HCT116 (cell line): ENCODE measurements at regions not wholly inside any gene's neighbourhood (a gene's known extent, or its start where the extent isn't known, plus 50 kb on each side); places are given as distances from the start of the nearest gene placed in this dataset.

Source experiments
- ATAC-seq: fragments of 200-7000 bp; cut with Tn5 transposase; 2 replicates; pipeline ENCODE4 v1.9.1; 2020; ENCODE audit warnings: mild to moderate bottlenecking, moderate library complexity
- BruUV-seq: library from RNA; stranded (reverse); fragments of 400-500 nt; replicated peaks from 2 replicates; lab custom pipeline; 2021; lab: Mats Ljungman, UMichigan
- CTCF ChIA-PET: fragments of 300-600 bp; sonication (Branson Sonifier 250); formaldehyde crosslinking; loops from one replicate; lab custom pipeline; 2021; ENCODE audit warnings: antibody characterized with exemption; lab: Charles Lee
- POLR2A ChIA-PET: fragments of 300-600, 350-600 bp; sonication (Branson Sonifier 250); formaldehyde crosslinking; loops from one replicate; lab custom pipeline; 2021; ENCODE audit warnings: antibody characterized with exemption; lab: Charles Lee
- RAD21 ChIA-PET, 2 experiments: fragments of 300-600 bp; sonication (Branson Sonifier 250); formaldehyde crosslinking; loops; one replicate each; lab custom pipeline; 2023; ENCODE audit warnings: low total read pairs in 2 of 2; ENCODE audit not compliant: uncharacterized antibody in 2 of 2, unreplicated experiment in 2 of 2, low non-redundant PET in 1 of 2; lab: Charles Lee
- DNase-seq: peaks from one replicate; pipeline ENCODE4 v3.0.0-alpha.2; 2010; ENCODE audit warnings: low read depth, low spot score
- H2AFZ ChIP-seq: fragments of 200-600 bp; shearing (Covaris generic), sonication (generic); 2 replicates; pipeline ENCODE4 v1.6.1; 2017; ENCODE audit warnings: low read depth, mixed run types, mixed read lengths, antibody characterized with exemption, low read length; ENCODE audit not compliant: poor library complexity, severe bottlenecking
- H3K27ac ChIP-seq: 2 replicates; pipeline ENCODE4 v1.5.1; 2012; ENCODE audit warnings: low read depth, low read length
- H3K27me3 ChIP-seq: fragments of 200-600 bp; sonication (generic); 2 replicates; pipeline ENCODE4 v1.6.1; 2016; ENCODE audit warnings: mixed run types, low read length, mixed read lengths; ENCODE audit not compliant: insufficient read depth
- H3K36me3 ChIP-seq, 2 experiments: fragments of 200-500 bp in 1 of 2; fragments of 200-600 bp in 1 of 2; sonication (Bioruptor generic) in 1 of 2; sonication (generic) in 1 of 2; 2 replicates each; pipeline versions ENCODE4 v1.5.1 to v1.6.1; 2014 to 2016; ENCODE audit warnings: low read length in 2 of 2, inconsistent platforms in 1 of 2, mixed read lengths in 1 of 2, mixed run types in 1 of 2; ENCODE audit not compliant: insufficient read depth in 2 of 2, control insufficient read depth in 1 of 2
- H3K4me1 ChIP-seq, 2 experiments: fragments of 200-600 bp in 1 of 2; sonication (generic) in 1 of 2; 2 replicates each; pipeline versions ENCODE4 v1.5.1 to v1.6.1; 2012 to 2017; ENCODE audit warnings: low read length in 2 of 2, inconsistent platforms in 1 of 2, mild to moderate bottlenecking in 1 of 2, mixed read lengths in 1 of 2, mixed run types in 1 of 2, moderate library complexity in 1 of 2; ENCODE audit not compliant: insufficient read depth in 2 of 2, control insufficient read depth in 1 of 2
- H3K4me2 ChIP-seq: fragments of 200-600 bp; sonication (generic); 2 replicates; pipeline ENCODE4 v1.6.1; 2017; ENCODE audit warnings: mixed run types, low read length, mixed read lengths
- H3K4me3 ChIP-seq, 2 experiments: fragments of 200-600 bp in 1 of 2; sonication (generic) in 1 of 2; replicated peaks in 1 of 2; 2 replicates each; pipeline ENCODE4 v1.5.1; 2011 to 2016; ENCODE audit warnings: low read length in 2 of 2, control low read depth in 1 of 2, low read depth in 1 of 2, mild to moderate bottlenecking in 1 of 2, mixed read lengths in 1 of 2, mixed run types in 1 of 2
- H3K79me2 ChIP-seq: fragments of 200-600 bp; sonication (generic); 2 replicates; pipeline ENCODE4 v1.6.1; 2017; ENCODE audit warnings: mild to moderate bottlenecking, mixed run types, low read length, moderate library complexity, mixed read lengths; ENCODE audit not compliant: insufficient read depth
- H3K9ac ChIP-seq: fragments of 200-600 bp; sonication (generic); 2 replicates; pipeline ENCODE4 v1.6.1; 2016; ENCODE audit warnings: low read length, mixed read lengths
- H3K9me2 ChIP-seq: fragments of 200-600 bp; sonication (generic), shearing (Covaris generic); 2 replicates; pipeline ENCODE4 v1.6.1; 2017; ENCODE audit warnings: mixed run types, mild to moderate bottlenecking, moderate library complexity; ENCODE audit not compliant: insufficient read depth
- H3K9me3 ChIP-seq, 2 experiments: fragments of 200-500 bp in 1 of 2; fragments of 200-600 bp in 1 of 2; sonication (Bioruptor generic) in 1 of 2; sonication (generic) in 1 of 2; 2 replicates each; pipeline ENCODE4 v1.6.1; 2014 to 2017; ENCODE audit warnings: low read length in 2 of 2, mixed read lengths in 2 of 2, inconsistent platforms in 1 of 2, low read depth in 1 of 2, mild to moderate bottlenecking in 1 of 2, mixed run types in 1 of 2, moderate library complexity in 1 of 2; ENCODE audit not compliant: control insufficient read depth in 1 of 2, insufficient read depth in 1 of 2
- H4K20me1 ChIP-seq: fragments of 200-600 bp; sonication (generic), shearing (Covaris generic); 2 replicates; pipeline ENCODE4 v1.6.1; 2017; ENCODE audit warnings: mixed run types, mild to moderate bottlenecking, moderate library complexity; ENCODE audit not compliant: insufficient read depth
- CBX3 ChIP-seq: IDR thresholded peaks from 2 replicates; pipeline ENCODE4 v1.6.1; 2012; ENCODE audit warnings: low read depth
- EZH2 ChIP-seq: fragments of 200-600 bp; sonication (generic); IDR thresholded peaks from 2 replicates; pipeline ENCODE4 v1.6.1; 2017; ENCODE audit warnings: antibody characterized with exemption, mixed run types
- JUND ChIP-seq: IDR thresholded peaks from 2 replicates; pipeline ENCODE4 v1.6.1; 2012
- POLR2AphosphoS5 ChIP-seq: IDR thresholded peaks from 2 replicates; pipeline ENCODE4 v1.6.1; 2011; ENCODE audit warnings: mild to moderate bottlenecking, low read depth, low read length, moderate library complexity
- RAD21 ChIP-seq: IDR thresholded peaks from 2 replicates; pipeline ENCODE4 v1.6.1; 2012; ENCODE audit warnings: low read depth, mild to moderate bottlenecking
- SIN3A ChIP-seq: IDR thresholded peaks from 2 replicates; pipeline ENCODE4 v1.6.1; 2012; ENCODE audit warnings: low read depth
- intact Hi-C: fragments of 100-400 bp; cut with micrococcal nuclease; formaldehyde crosslinking; loops from 2 replicates; pipeline ENCODE4 v1.10.0; 2022
- TF ChIP-seq, protein P1 (sequence below): IDR thresholded peaks from 2 replicates; pipeline ENCODE4 v1.6.1; 2011; ENCODE audit warnings: mild to moderate bottlenecking, low read length, moderate library complexity; ENCODE audit not compliant: insufficient replicate concordance; ENCODE audit errors: extremely low read depth
- TF ChIP-seq, protein P2 (sequence below): IDR thresholded peaks from 2 replicates; pipeline ENCODE4 v1.6.1; 2012; ENCODE audit warnings: low read depth
- TF ChIP-seq, protein P3 (sequence below): IDR thresholded peaks from 2 replicates; pipeline ENCODE4 v1.6.1; 2012
- TF ChIP-seq, protein P4 (sequence below), 3 experiments: fragments of 200-600 bp in 1 of 3; sonication (generic) in 1 of 3; IDR thresholded peaks in 2 of 3; conservative IDR thresholded peaks in 1 of 3; 2 replicates each; pipeline ENCODE4 v1.5.1; 2012 to 2017; ENCODE audit warnings: low read depth in 2 of 3, low read length in 2 of 3, antibody characterized with exemption in 1 of 3, borderline replicate concordance in 1 of 3, control low read depth in 1 of 3, mild to moderate bottlenecking in 1 of 3, mixed read lengths in 1 of 3, mixed run types in 1 of 3, moderate library complexity in 1 of 3; ENCODE audit not compliant: insufficient read depth in 1 of 3

DNA sequence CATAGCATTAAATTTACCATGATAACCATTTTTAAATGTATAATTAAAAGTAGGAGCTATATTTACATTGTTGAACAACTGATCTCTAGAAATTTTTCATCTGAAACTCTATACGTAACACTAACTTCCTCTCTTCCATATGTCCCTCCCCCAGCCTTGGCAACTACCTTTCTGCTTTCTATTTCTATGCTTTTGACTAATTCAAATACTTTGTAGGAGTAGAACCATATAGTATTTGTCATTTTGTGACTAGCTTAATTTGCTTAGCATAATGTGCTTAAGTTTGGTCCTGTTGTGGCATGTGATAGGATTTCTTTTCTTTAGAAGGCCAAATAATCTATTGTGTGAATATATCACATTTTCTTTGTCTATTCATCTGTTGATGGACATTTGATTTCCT is 225.3 kb upstream of the POT1 start:
- no peak overlapping the region for H3K27ac ChIP-seq
- H3K9me2 ChIP-seq, result no peaks in the 10 kb centered on the region
- H4K20me1 ChIP-seq, result no peaks in the 10 kb centered on the region
- H3K79me2 ChIP-seq, result no peaks in the 10 kb centered on the region
- no peak overlapping the region for H3K4me3 ChIP-seq
- no peak overlapping the region for H2AFZ ChIP-seq
- H3K9ac ChIP-seq, result no peak overlapping the region
- POLR2A ChIA-PET, result no interaction called here
- H3K36me3 ChIP-seq, result no peaks in the 10 kb centered on the region
- H3K4me1 ChIP-seq, result no peaks in the 10 kb centered on the region
- TF ChIP-seq RAD21, result no peak
- TF ChIP-seq CBX3, result no peak
- TF ChIP-seq, protein P1, sequence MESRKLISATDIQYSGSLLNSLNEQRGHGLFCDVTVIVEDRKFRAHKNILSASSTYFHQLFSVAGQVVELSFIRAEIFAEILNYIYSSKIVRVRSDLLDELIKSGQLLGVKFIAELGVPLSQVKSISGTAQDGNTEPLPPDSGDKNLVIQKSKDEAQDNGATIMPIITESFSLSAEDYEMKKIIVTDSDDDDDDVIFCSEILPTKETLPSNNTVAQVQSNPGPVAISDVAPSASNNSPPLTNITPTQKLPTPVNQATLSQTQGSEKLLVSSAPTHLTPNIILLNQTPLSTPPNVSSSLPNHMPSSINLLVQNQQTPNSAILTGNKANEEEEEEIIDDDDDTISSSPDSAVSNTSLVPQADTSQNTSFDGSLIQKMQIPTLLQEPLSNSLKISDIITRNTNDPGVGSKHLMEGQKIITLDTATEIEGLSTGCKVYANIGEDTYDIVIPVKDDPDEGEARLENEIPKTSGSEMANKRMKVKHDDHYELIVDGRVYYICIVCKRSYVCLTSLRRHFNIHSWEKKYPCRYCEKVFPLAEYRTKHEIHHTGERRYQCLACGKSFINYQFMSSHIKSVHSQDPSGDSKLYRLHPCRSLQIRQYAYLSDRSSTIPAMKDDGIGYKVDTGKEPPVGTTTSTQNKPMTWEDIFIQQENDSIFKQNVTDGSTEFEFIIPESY, result no peak
- TF ChIP-seq JUND, result no peak
- TF ChIP-seq, protein P2, sequence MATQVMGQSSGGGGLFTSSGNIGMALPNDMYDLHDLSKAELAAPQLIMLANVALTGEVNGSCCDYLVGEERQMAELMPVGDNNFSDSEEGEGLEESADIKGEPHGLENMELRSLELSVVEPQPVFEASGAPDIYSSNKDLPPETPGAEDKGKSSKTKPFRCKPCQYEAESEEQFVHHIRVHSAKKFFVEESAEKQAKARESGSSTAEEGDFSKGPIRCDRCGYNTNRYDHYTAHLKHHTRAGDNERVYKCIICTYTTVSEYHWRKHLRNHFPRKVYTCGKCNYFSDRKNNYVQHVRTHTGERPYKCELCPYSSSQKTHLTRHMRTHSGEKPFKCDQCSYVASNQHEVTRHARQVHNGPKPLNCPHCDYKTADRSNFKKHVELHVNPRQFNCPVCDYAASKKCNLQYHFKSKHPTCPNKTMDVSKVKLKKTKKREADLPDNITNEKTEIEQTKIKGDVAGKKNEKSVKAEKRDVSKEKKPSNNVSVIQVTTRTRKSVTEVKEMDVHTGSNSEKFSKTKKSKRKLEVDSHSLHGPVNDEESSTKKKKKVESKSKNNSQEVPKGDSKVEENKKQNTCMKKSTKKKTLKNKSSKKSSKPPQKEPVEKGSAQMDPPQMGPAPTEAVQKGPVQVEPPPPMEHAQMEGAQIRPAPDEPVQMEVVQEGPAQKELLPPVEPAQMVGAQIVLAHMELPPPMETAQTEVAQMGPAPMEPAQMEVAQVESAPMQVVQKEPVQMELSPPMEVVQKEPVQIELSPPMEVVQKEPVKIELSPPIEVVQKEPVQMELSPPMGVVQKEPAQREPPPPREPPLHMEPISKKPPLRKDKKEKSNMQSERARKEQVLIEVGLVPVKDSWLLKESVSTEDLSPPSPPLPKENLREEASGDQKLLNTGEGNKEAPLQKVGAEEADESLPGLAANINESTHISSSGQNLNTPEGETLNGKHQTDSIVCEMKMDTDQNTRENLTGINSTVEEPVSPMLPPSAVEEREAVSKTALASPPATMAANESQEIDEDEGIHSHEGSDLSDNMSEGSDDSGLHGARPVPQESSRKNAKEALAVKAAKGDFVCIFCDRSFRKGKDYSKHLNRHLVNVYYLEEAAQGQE, result no peak
- no peak for TF ChIP-seq EZH2
- TF ChIP-seq, protein P3, sequence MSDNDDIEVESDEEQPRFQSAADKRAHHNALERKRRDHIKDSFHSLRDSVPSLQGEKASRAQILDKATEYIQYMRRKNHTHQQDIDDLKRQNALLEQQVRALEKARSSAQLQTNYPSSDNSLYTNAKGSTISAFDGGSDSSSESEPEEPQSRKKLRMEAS, result no peak
- TF ChIP-seq SIN3A, result no peak
- TF ChIP-seq, protein P4, sequence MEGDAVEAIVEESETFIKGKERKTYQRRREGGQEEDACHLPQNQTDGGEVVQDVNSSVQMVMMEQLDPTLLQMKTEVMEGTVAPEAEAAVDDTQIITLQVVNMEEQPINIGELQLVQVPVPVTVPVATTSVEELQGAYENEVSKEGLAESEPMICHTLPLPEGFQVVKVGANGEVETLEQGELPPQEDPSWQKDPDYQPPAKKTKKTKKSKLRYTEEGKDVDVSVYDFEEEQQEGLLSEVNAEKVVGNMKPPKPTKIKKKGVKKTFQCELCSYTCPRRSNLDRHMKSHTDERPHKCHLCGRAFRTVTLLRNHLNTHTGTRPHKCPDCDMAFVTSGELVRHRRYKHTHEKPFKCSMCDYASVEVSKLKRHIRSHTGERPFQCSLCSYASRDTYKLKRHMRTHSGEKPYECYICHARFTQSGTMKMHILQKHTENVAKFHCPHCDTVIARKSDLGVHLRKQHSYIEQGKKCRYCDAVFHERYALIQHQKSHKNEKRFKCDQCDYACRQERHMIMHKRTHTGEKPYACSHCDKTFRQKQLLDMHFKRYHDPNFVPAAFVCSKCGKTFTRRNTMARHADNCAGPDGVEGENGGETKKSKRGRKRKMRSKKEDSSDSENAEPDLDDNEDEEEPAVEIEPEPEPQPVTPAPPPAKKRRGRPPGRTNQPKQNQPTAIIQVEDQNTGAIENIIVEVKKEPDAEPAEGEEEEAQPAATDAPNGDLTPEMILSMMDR (IDR thresholded peaks at IDR 0.05 in 2 of 3, conservative IDR thresholded peaks at IDR 0.05 in 1 of 3; ENCODE audit: borderline replicate concordance in 1 of 3, insufficient read depth in 1 of 3, low read depth in 2 of 3, low read length in 2 of 3), result no peak
- no peak for TF ChIP-seq POLR2AphosphoS5
- TF ChIP-seq, all 23 proteins: peak for 0
- intact Hi-C loops, result no loop called here
- Histone ChIP-seq H3K27me3 (no peaks in the 10 kb centered on the region), H3K4me2 (no peak overlapping the region), H3K9me3 (no peaks in the 10 kb centered on the region)
- CTCF ChIA-PET, result no interaction called here
- RAD21 ChIA-PET, result no interaction called here
- BruUV-seq, result no TSS peak
- no peak for DNase-seq
- no peak for ATAC-seq
